GM12878 (cell line): ENCODE measurements at regions not wholly inside any gene's neighbourhood (a gene's known extent, or its start where the extent isn't known, plus 50 kb on each side); places are given as distances from the start of the nearest gene placed in this dataset.

Experiments
- ATAC-seq: fragments of 200-7000 bp; cut with Tn5 transposase; 3 replicates; pipeline ENCODE4 v1.9.1; 2020; ENCODE audit warnings: mild to moderate bottlenecking, moderate library complexity
- BruUV-seq: library from RNA; stranded (reverse); fragments of 400-500 nt; replicated peaks from 2 replicates; lab custom pipeline; 2021; lab: Mats Ljungman, UMichigan
- CTCF ChIA-PET: fragments of 300-600 bp; sonication (Branson Sonifier 250); formaldehyde crosslinking; extraction: SDS; loops from one replicate; lab custom pipeline; 2021; ENCODE audit warnings: inconsistent platforms; lab: Yijun Ruan, JAX
- POLR2A ChIA-PET: fragments of 350-600 bp; formaldehyde crosslinking; extraction: SDS; loops from one replicate; lab custom pipeline; 2021; ENCODE audit warnings: inconsistent platforms; lab: Charles Lee
- RAD21 ChIA-PET: fragments of 300-600 bp; sonication (Branson Sonifier 250); formaldehyde crosslinking; loops from one replicate; lab custom pipeline; 2023; ENCODE audit warnings: antibody characterized with exemption; ENCODE audit not compliant: unreplicated experiment; lab: Charles Lee
- SMC1A ChIA-PET: fragments of 300-600 bp; sonication (Branson Sonifier 250); formaldehyde crosslinking; loops from one replicate; lab custom pipeline; 2023; ENCODE audit not compliant: unreplicated experiment, uncharacterized antibody; lab: Charles Lee
- DNase-seq: peaks from one replicate; pipeline ENCODE4 v3.0.0-alpha.2; 2011; ENCODE audit warnings: low read depth, low spot score
- FAIRE-seq: peaks from 3 replicates; lab custom pipeline; 2011; peaks lifted over from hg19 to GRCh38; lab: Jason Lieb, UNC
- H2AFZ ChIP-seq: 2 replicates; pipeline ENCODE4 v1.6.0; 2011; ENCODE audit warnings: low read depth, low read length, control low read depth; ENCODE audit not compliant: control insufficient read depth
- H3K27ac ChIP-seq: 2 replicates; pipeline ENCODE4 v1.5.1; 2011; ENCODE audit warnings: control low read depth; ENCODE audit not compliant: control insufficient read depth, insufficient read depth
- H3K27me3 ChIP-seq, 2 experiments: replicated peaks in 1 of 2; 2 replicates each; pipeline versions ENCODE4 v1.6.0 to v1.6.1; 2011; ENCODE audit warnings: low read length in 1 of 2; ENCODE audit not compliant: control insufficient read depth in 2 of 2, insufficient read depth in 2 of 2
- H3K36me3 ChIP-seq, 2 experiments: 2 replicates each; pipeline ENCODE4 v1.5.1; 2011; ENCODE audit warnings: low read length in 1 of 2; ENCODE audit not compliant: control insufficient read depth in 2 of 2, insufficient read depth in 2 of 2
- H3K4me1 ChIP-seq: 2 replicates; pipeline ENCODE4 v1.6.1; 2011; ENCODE audit warnings: mild to moderate bottlenecking, low read length, moderate library complexity, mixed read lengths; ENCODE audit not compliant: control insufficient read depth, insufficient read depth
- H3K4me2 ChIP-seq: 2 replicates; pipeline ENCODE4 v1.6.0; 2011; ENCODE audit warnings: control low read depth; ENCODE audit not compliant: control insufficient read depth, insufficient read depth
- H3K4me3 ChIP-seq: fragments of 200-600 bp; sonication (generic); 2 replicates; pipeline ENCODE4 v1.5.1; 2016
- H3K79me2 ChIP-seq: 2 replicates; pipeline ENCODE4 v1.6.0; 2011; ENCODE audit warnings: low read length; ENCODE audit not compliant: control insufficient read depth, insufficient read depth
- H3K9ac ChIP-seq: 2 replicates; pipeline ENCODE4 v1.8.0; 2011; ENCODE audit warnings: low read length, control low read depth, mixed read lengths; ENCODE audit not compliant: control insufficient read depth, insufficient read depth
- H3K9me3 ChIP-seq: replicated peaks from 3 replicates; pipeline ENCODE4 v1.5.1; 2011; ENCODE audit warnings: mild to moderate bottlenecking, low read length; ENCODE audit not compliant: control insufficient read depth, insufficient read depth
- H4K20me1 ChIP-seq: 2 replicates; pipeline ENCODE4 v1.6.0; 2011; ENCODE audit not compliant: control insufficient read depth, insufficient read depth
- CREM ChIP-seq: IDR thresholded peaks from 2 replicates; pipeline ENCODE4 v1.6.1; 2014; ENCODE audit warnings: antibody characterized with exemption, low read depth
- FOS ChIP-seq: IDR thresholded peaks from 3 replicates; pipeline ENCODE4 v1.6.1; 2011; ENCODE audit warnings: borderline replicate concordance; ENCODE audit not compliant: insufficient read length; ENCODE audit errors: extremely low read depth
- FOXK2 ChIP-seq: fragments of 450-650 bp; IDR thresholded peaks from 2 replicates; pipeline ENCODE4 v1.6.1; 2017; ENCODE audit warnings: mild to moderate bottlenecking, moderate library complexity
- HDAC6 ChIP-seq: fragments of 200-600 bp; sonication (generic); IDR thresholded peaks from one replicate; pipeline ENCODE4 v1.8.0; 2017; ENCODE audit warnings: antibody characterized with exemption; ENCODE audit not compliant: unreplicated experiment
- HDGF ChIP-seq: fragments of 450-650 bp; IDR thresholded peaks from 2 replicates; pipeline ENCODE4 v1.6.1; 2016; ENCODE audit warnings: antibody characterized with exemption
- PML ChIP-seq: IDR thresholded peaks from 2 replicates; pipeline ENCODE4 v1.6.1; 2012; ENCODE audit warnings: low read length, inconsistent platforms
- RAD21 ChIP-seq: IDR thresholded peaks from 2 replicates; pipeline ENCODE4 v1.6.1; 2011; ENCODE audit warnings: mild to moderate bottlenecking, low read depth, low read length, moderate library complexity; ENCODE audit not compliant: insufficient read depth
- RFX5 ChIP-seq: IDR thresholded peaks from 2 replicates; pipeline ENCODE4 v1.6.1; 2011; ENCODE audit warnings: low read depth, low read length, improper control_type of control experiment
- SMAD5 ChIP-seq: IDR thresholded peaks from 2 replicates; pipeline ENCODE4 v1.6.1; 2016; ENCODE audit warnings: antibody characterized with exemption, low read depth
- STAT1 ChIP-seq: fragments of 450-650 bp; conservative IDR thresholded peaks from 2 replicates; pipeline ENCODE4 v1.6.1; 2014; ENCODE audit warnings: antibody characterized with exemption, mild to moderate bottlenecking
- STAT3 ChIP-seq: IDR thresholded peaks from 2 replicates; pipeline ENCODE4 v1.6.1; 2011; ENCODE audit warnings: low read depth, low read length, improper control_type of control experiment
- WRNIP1 ChIP-seq: IDR thresholded peaks from 2 replicates; pipeline ENCODE4 v1.6.1; 2011; ENCODE audit warnings: low read depth, low read length, improper control_type of control experiment, borderline replicate concordance
- WGBS: methylation state at CpG from one replicate; pipeline ENCODE4 v1.1.6; 2016; ENCODE audit warnings: low lambda C conversion rate; ENCODE audit not compliant: insufficient replicate concordance, insufficient coverage; ENCODE audit errors: missing lambda C conversion rate; 5-methylcytosine and 5-hydroxymethylcytosine counted together
- in situ Hi-C: fragments of 300-500 bp; cut with MboI; formaldehyde crosslinking; loops from 9 replicates; pipeline ENCODE4 v1.14.3; 2018; ENCODE audit warnings: mixed read lengths
- intact Hi-C: fragments of 100-400 bp; cut with micrococcal nuclease; formaldehyde crosslinking; loops from one replicate; pipeline ENCODE4 v1.14.2; 2022; ENCODE audit not compliant: unreplicated experiment
- TF ChIP-seq, protein P1 (sequence below): IDR thresholded peaks from 2 replicates; pipeline ENCODE4 v1.6.1; 2012; ENCODE audit warnings: low read depth, low read length, improper control_type of control experiment
- TF ChIP-seq, protein P2 (sequence below): fragments of 450-650 bp; conservative IDR thresholded peaks from 2 replicates; pipeline ENCODE4 v1.6.1; 2017; ENCODE audit warnings: mild to moderate bottlenecking, moderate library complexity

GRCh38 chr4:31349907-31350306, 629.7 kb downstream of the PCDH7 start:
- ChIA-PET POLR2A (no interaction called here), CTCF (interaction anchor here (0.5 to 0.6 kb wide), 2 partner anchors 282 to 634 kb away, joined by 3 read pairs; no protein-coding TSS in a partner anchor), RAD21 (no interaction called here), SMC1A (interaction anchor here (2.0 kb wide), 1 partner anchor 87 kb away, joined by 6 read pairs; no protein-coding TSS in a partner anchor)
- ATAC-seq, result no peak
- DNase-seq, result no peak
- Histone ChIP-seq H2AFZ (no peak overlapping the region), H3K36me3 (no peaks in the 10 kb centered on the region), H3K27ac (no peak overlapping the region), H3K4me2 (no peak overlapping the region), H3K79me2 (no peaks in the 10 kb centered on the region), H3K9me3 (no peaks in the 10 kb centered on the region), H3K4me1 (no peaks in the 10 kb centered on the region), H4K20me1 (no peaks in the 10 kb centered on the region), H3K9ac (no peak overlapping the region), H3K4me3 (no peak overlapping the region), H3K27me3 (no peaks in the 10 kb centered on the region)
- no peak for TF ChIP-seq WRNIP1
- TF ChIP-seq, protein P1, sequence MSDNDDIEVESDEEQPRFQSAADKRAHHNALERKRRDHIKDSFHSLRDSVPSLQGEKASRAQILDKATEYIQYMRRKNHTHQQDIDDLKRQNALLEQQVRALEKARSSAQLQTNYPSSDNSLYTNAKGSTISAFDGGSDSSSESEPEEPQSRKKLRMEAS, result no peak
- no peak for TF ChIP-seq RFX5
- no peak for TF ChIP-seq PML
- TF ChIP-seq STAT1, result no peak
- no peak for TF ChIP-seq HDAC6
- no peak for TF ChIP-seq FOS
- TF ChIP-seq HDGF, result no peak
- TF ChIP-seq STAT3, result no peak
- TF ChIP-seq, protein P2, sequence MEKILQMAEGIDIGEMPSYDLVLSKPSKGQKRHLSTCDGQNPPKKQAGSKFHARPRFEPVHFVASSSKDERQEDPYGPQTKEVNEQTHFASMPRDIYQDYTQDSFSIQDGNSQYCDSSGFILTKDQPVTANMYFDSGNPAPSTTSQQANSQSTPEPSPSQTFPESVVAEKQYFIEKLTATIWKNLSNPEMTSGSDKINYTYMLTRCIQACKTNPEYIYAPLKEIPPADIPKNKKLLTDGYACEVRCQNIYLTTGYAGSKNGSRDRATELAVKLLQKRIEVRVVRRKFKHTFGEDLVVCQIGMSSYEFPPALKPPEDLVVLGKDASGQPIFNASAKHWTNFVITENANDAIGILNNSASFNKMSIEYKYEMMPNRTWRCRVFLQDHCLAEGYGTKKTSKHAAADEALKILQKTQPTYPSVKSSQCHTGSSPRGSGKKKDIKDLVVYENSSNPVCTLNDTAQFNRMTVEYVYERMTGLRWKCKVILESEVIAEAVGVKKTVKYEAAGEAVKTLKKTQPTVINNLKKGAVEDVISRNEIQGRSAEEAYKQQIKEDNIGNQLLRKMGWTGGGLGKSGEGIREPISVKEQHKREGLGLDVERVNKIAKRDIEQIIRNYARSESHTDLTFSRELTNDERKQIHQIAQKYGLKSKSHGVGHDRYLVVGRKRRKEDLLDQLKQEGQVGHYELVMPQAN, result no peak
- no peak for TF ChIP-seq RAD21
- TF ChIP-seq FOXK2, result no peak
- no peak for TF ChIP-seq CREM
- no peak for TF ChIP-seq SMAD5
- no TSS peak for BruUV-seq
- no peak for FAIRE-seq
- intact Hi-C loops, result no loop called here
- WGBS, result 0% methylated on average over 1 of the region's 1 CpG
- in situ Hi-C loops, result no loop called here
